ENCODE measurements at regions not wholly inside any gene's neighbourhood (a gene's known extent, or its start where the extent isn't known, plus 50 kb on each side); places are given as distances from the start of the nearest gene placed in this dataset.

- Histone ChIP-seq H4K20me1 (ENCODE audit: insufficient read depth, low read length) (no peaks in the 10 kb centered on the region), H3K27me3 (ENCODE audit: insufficient read depth, low read length) (no peaks in the 10 kb centered on the region), H3K36me3 (ENCODE audit: insufficient read depth, low read length) (no peaks in the 10 kb centered on the region), H3K4me1 (ENCODE audit: insufficient read depth, low read length) (no peaks in the 10 kb centered on the region), H3K4me2 (ENCODE audit: low read length) (no peak overlapping the region), H3K4me3 (ENCODE audit: insufficient read depth, low read depth, low read length) (no peak overlapping the region), H2AFZ (ENCODE audit: low read depth, low read length) (no peak overlapping the region), H3K27ac (ENCODE audit: low read depth, low read length) (no peak overlapping the region), H3K9ac (ENCODE audit: low read length) (no peak overlapping the region), H3K9me3 (ENCODE audit: insufficient read depth, low read depth, low read length) (no peaks in the 10 kb centered on the region), H3K79me2 (ENCODE audit: insufficient read depth, low read length) (no peaks in the 10 kb centered on the region)
- no peak overlapping the region for H3K27ac Mint-ChIP-seq (ENCODE audit: unreplicated experiment)
- no peaks in the 10 kb centered on the region for H3K9me3 Mint-ChIP-seq (ENCODE audit: unreplicated experiment)
- no peak for DNase-seq (ENCODE audit: low read depth)
- no peak for FAIRE-seq
- no peaks in the 10 kb centered on the region for H3K36me3 Mint-ChIP-seq (ENCODE audit: low read depth, unreplicated experiment)
- no peaks in the 10 kb centered on the region for H3K27me3 Mint-ChIP-seq (ENCODE audit: low read depth, unreplicated experiment)
- H3K4me1 Mint-ChIP-seq (ENCODE audit: low read depth, unreplicated experiment) = no peaks in the 10 kb centered on the region
- TF ChIP-seq EZH2 (IDR thresholded peaks at IDR 0.05; ENCODE audit: insufficient read depth, low read length) (no peak), CTCF (IDR thresholded peaks at IDR 0.05; ENCODE audit: insufficient read depth, low read depth, low read length) (no peak)
- H3K4me3 Mint-ChIP-seq (ENCODE audit: unreplicated experiment) = no peak overlapping the region
These were observed 108.6 kb upstream of the PLCB4 start for GRCh38 chr20:8960241-8960640.

- H3K4me1 ChIP-seq (ENCODE audit: insufficient read depth, low read length) = no peaks in the 10 kb centered on the region
- Mint-ChIP-seq H3K9me3 (ENCODE audit: unreplicated experiment) (peaks cover 3% of the 10 kb centered on the region), H3K4me3 (ENCODE audit: unreplicated experiment) (no peak overlapping the region), H3K27me3 (ENCODE audit: low read depth, unreplicated experiment) (no peaks in the 10 kb centered on the region), H3K4me1 (ENCODE audit: low read depth, unreplicated experiment) (no peaks in the 10 kb centered on the region), H3K36me3 (ENCODE audit: low read depth, unreplicated experiment) (no peaks in the 10 kb centered on the region), H3K27ac (ENCODE audit: unreplicated experiment) (no peak overlapping the region)
- FAIRE-seq (no peak), DNase-seq (ENCODE audit: low read depth) (no peak)
- no peak overlapping the region for H3K27ac ChIP-seq (ENCODE audit: low read depth, low read length)
- H3K4me2 ChIP-seq (ENCODE audit: low read length) = no peak overlapping the region
- H2AFZ ChIP-seq (ENCODE audit: low read depth, low read length) = no peak overlapping the region
- no peaks in the 10 kb centered on the region for H3K36me3 ChIP-seq (ENCODE audit: insufficient read depth, low read length)
- no peak overlapping the region for H3K4me3 ChIP-seq (ENCODE audit: insufficient read depth, low read depth, low read length)
- TF ChIP-seq EZH2 (IDR thresholded peaks at IDR 0.05; ENCODE audit: insufficient read depth, low read length) (no peak), CTCF (IDR thresholded peaks at IDR 0.05; ENCODE audit: insufficient read depth, low read depth, low read length) (no peak)
- no peaks in the 10 kb centered on the region for H3K9me3 ChIP-seq (ENCODE audit: insufficient read depth, low read depth, low read length)
- no peaks in the 10 kb centered on the region for H4K20me1 ChIP-seq (ENCODE audit: insufficient read depth, low read length)
- no peak overlapping the region for H3K9ac ChIP-seq (ENCODE audit: low read length)
- no peaks in the 10 kb centered on the region for H3K27me3 ChIP-seq (ENCODE audit: insufficient read depth, low read length)
- no peaks in the 10 kb centered on the region for H3K79me2 ChIP-seq (ENCODE audit: insufficient read depth, low read length)
These were observed 105.6 kb upstream of the PLCB4 start for GRCh38 chr20:8963330-8963729.

- H3K27me3 Mint-ChIP-seq (ENCODE audit: low read depth, unreplicated experiment) = no peaks in the 10 kb centered on the region
- H3K9ac ChIP-seq (ENCODE audit: low read length) = no peak overlapping the region
- no peak for DNase-seq (ENCODE audit: low read depth)
- no peak overlapping the region for H2AFZ ChIP-seq (ENCODE audit: low read depth, low read length)
- no peak overlapping the region for H3K4me3 ChIP-seq (ENCODE audit: insufficient read depth, low read depth, low read length)
- no peaks in the 10 kb centered on the region for H3K4me1 Mint-ChIP-seq (ENCODE audit: low read depth, unreplicated experiment)
- peaks cover 3% of the 10 kb centered on the region for H3K9me3 Mint-ChIP-seq (ENCODE audit: unreplicated experiment)
- no peaks in the 10 kb centered on the region for H3K9me3 ChIP-seq (ENCODE audit: insufficient read depth, low read depth, low read length)
- FAIRE-seq = no peak
- no peaks in the 10 kb centered on the region for H4K20me1 ChIP-seq (ENCODE audit: insufficient read depth, low read length)
- H3K27ac Mint-ChIP-seq (ENCODE audit: unreplicated experiment) = no peak overlapping the region
- H3K27ac ChIP-seq (ENCODE audit: low read depth, low read length) = no peak overlapping the region
- H3K27me3 ChIP-seq (ENCODE audit: insufficient read depth, low read length) = no peaks in the 10 kb centered on the region
- no peaks in the 10 kb centered on the region for H3K79me2 ChIP-seq (ENCODE audit: insufficient read depth, low read length)
- H3K4me2 ChIP-seq (ENCODE audit: low read length) = no peak overlapping the region
- no peaks in the 10 kb centered on the region for H3K4me1 ChIP-seq (ENCODE audit: insufficient read depth, low read length)
- H3K36me3 Mint-ChIP-seq (ENCODE audit: low read depth, unreplicated experiment) = no peaks in the 10 kb centered on the region
- TF ChIP-seq EZH2 (IDR thresholded peaks at IDR 0.05; ENCODE audit: insufficient read depth, low read length) (no peak), CTCF (IDR thresholded peaks at IDR 0.05; ENCODE audit: insufficient read depth, low read depth, low read length) (no peak)
- H3K4me3 Mint-ChIP-seq (ENCODE audit: unreplicated experiment) = no peak overlapping the region
- H3K36me3 ChIP-seq (ENCODE audit: insufficient read depth, low read length) = no peaks in the 10 kb centered on the region
These were observed 103.8 kb upstream of the PLCB4 start for GRCh38 chr20:8964959-8965562.

All from astrocyte (in vitro differentiated cells and primary cell).